HEK293T (cell line): ENCODE measurements at regions not wholly inside any gene's neighbourhood (a gene's known extent, or its start where the extent isn't known, plus 50 kb on each side); places are given as distances from the start of the nearest gene placed in this dataset.

ENCODE experiments used
- CTCF ChIA-PET: fragments of 350-600 bp; formaldehyde crosslinking; extraction: SDS; loops from one replicate; lab custom pipeline; 2021; ENCODE audit warnings: antibody characterized with exemption, inconsistent platforms; lab: Yijun Ruan, JAX
- POLR2A ChIA-PET: fragments of 350-600 bp; formaldehyde crosslinking; extraction: SDS; loops from one replicate; lab custom pipeline; 2020; ENCODE audit warnings: antibody characterized with exemption, inconsistent platforms; lab: Yijun Ruan, JAX
- DNase-seq: peaks from one replicate; pipeline ENCODE4 v3.0.0; 2012; ENCODE audit warnings: mixed read lengths; ENCODE audit errors: extremely low spot score
- ARNT ChIP-seq: fragments of 450-650 bp; IDR thresholded peaks from 2 replicates; pipeline ENCODE4 v1.6.1; 2017; ENCODE audit warnings: mild to moderate bottlenecking
- BHLHE40 ChIP-seq: fragments of 450-650 bp; IDR thresholded peaks from 2 replicates; pipeline ENCODE4 v1.6.1; 2016; ENCODE audit warnings: mild to moderate bottlenecking, moderate library complexity, borderline replicate concordance
- CTBP1 ChIP-seq: fragments of 450-650 bp; IDR thresholded peaks from 2 replicates; pipeline ENCODE4 v1.6.1; 2016; ENCODE audit warnings: borderline replicate concordance
- ELF4 ChIP-seq: fragments of 450-650 bp; IDR thresholded peaks from 2 replicates; pipeline ENCODE4 v1.6.1; 2017; ENCODE audit warnings: antibody characterized with exemption
- FOXA1 ChIP-seq: fragments of 450-650 bp; IDR thresholded peaks from 2 replicates; pipeline ENCODE4 v1.6.1; 2016; ENCODE audit warnings: mild to moderate bottlenecking
- FOXK2 ChIP-seq: fragments of 450-650 bp; IDR thresholded peaks from 2 replicates; pipeline ENCODE4 v1.6.1; 2016; ENCODE audit warnings: mild to moderate bottlenecking
- FOXM1 ChIP-seq: fragments of 450-650 bp; IDR thresholded peaks from 2 replicates; pipeline ENCODE4 v1.6.1; 2017; ENCODE audit warnings: mild to moderate bottlenecking, borderline replicate concordance
- HDGF ChIP-seq: fragments of 450-650 bp; IDR thresholded peaks from 2 replicates; pipeline ENCODE4 v1.6.1; 2017; ENCODE audit warnings: antibody characterized with exemption, borderline replicate concordance
- L3MBTL2 ChIP-seq: fragments of 450-650 bp; conservative IDR thresholded peaks from 2 replicates; pipeline ENCODE4 v1.6.1; 2016; ENCODE audit warnings: mild to moderate bottlenecking
- LEF1 ChIP-seq: fragments of 450-650 bp; IDR thresholded peaks from 2 replicates; pipeline ENCODE4 v1.6.1; 2017; ENCODE audit warnings: mild to moderate bottlenecking, borderline replicate concordance
- NFRKB ChIP-seq: fragments of 450-650 bp; IDR thresholded peaks from 2 replicates; pipeline ENCODE4 v1.6.1; 2016; ENCODE audit warnings: mild to moderate bottlenecking, moderate library complexity
- PKNOX1 ChIP-seq: fragments of 450-650 bp; IDR thresholded peaks from 2 replicates; pipeline ENCODE4 v1.6.1; 2016
- SP1 ChIP-seq: fragments of 450-650 bp; IDR thresholded peaks from 2 replicates; pipeline ENCODE4 v1.6.1; 2017
- SUZ12 ChIP-seq: fragments of 450-650 bp; IDR thresholded peaks from 2 replicates; pipeline ENCODE4 v1.6.1; 2016; ENCODE audit warnings: mild to moderate bottlenecking
- TARDBP ChIP-seq: fragments of 450-650 bp; IDR thresholded peaks from 2 replicates; pipeline ENCODE4 v1.6.1; 2016
- ZNF384 ChIP-seq: fragments of 450-650 bp; IDR thresholded peaks from 2 replicates; pipeline ENCODE4 v1.6.1; 2016

DNA sequence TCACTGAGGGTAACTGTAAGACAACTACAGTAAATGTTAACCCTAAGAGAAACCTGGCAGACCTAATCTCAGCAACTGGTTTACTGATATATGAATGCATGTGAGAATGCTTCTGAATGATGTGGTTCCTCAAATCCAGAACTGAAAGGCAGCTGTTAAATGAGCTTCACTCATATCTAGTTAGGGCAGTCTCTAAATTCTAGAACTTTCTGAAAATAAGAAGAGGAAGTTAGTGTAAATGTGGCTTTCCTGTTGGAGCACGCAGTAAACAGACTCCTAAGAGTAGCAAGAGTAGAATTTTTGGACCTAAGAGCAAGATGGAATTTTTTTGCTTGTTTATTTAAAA, 117.9 kb upstream of the KCNN2 start:
- DNase-seq: no peak
- TF ChIP-seq CTBP1: no peak
- no peak for TF ChIP-seq NFRKB
- no peak for TF ChIP-seq HDGF
- no peak for TF ChIP-seq ARNT
- no peak for TF ChIP-seq BHLHE40
- no peak for TF ChIP-seq ZNF384
- no peak for TF ChIP-seq TARDBP
- TF ChIP-seq SP1: no peak
- TF ChIP-seq ELF4: no peak
- no peak for TF ChIP-seq LEF1
- no peak for TF ChIP-seq SUZ12
- TF ChIP-seq FOXM1: no peak
- TF ChIP-seq FOXK2: no peak
- no peak for TF ChIP-seq PKNOX1
- no peak for TF ChIP-seq L3MBTL2
- TF ChIP-seq FOXA1: no peak
- ChIA-PET POLR2A (no interaction called here), CTCF (no interaction called here)

DNA sequence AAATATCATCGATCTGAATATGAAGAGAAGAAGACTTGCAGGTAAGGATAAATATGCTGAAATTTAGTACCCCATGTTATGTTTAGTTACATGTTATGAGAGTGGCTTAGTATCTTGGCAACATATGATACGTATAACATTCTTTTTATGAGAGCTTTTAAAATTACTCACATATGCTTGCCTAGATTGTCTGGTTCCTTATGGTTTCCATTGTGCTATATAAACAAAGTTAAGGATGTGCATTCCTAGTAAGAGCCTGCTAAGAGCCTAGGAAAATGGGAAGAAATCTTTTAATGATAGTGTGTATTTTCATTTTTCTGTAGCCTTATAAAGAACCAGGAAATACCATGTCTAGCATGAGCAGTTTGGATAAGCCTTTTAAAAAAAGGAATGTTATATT, 112.0 kb upstream of the KCNN2 start:
- POLR2A ChIA-PET: no interaction called here
- DNase-seq: no peak
- TF ChIP-seq L3MBTL2 (no peak), CTBP1 (no peak), PKNOX1 (no peak), FOXA1 (no peak), LEF1 (no peak), FOXM1 (no peak), SUZ12 (no peak)
- CTCF ChIA-PET: no interaction called here

- ChIA-PET CTCF (no interaction called here), POLR2A (no interaction called here)
- no peak for DNase-seq
- no peak for TF ChIP-seq SP1
- TF ChIP-seq LEF1: no peak
- no peak for TF ChIP-seq TARDBP
- TF ChIP-seq BHLHE40: no peak
- no peak for TF ChIP-seq L3MBTL2
- no peak for TF ChIP-seq FOXA1
- TF ChIP-seq NFRKB: no peak
- TF ChIP-seq FOXK2: no peak
- TF ChIP-seq SUZ12: no peak
- TF ChIP-seq HDGF: no peak
- no peak for TF ChIP-seq ARNT
- no peak for TF ChIP-seq FOXM1
- TF ChIP-seq ZNF384: no peak
- no peak for TF ChIP-seq ELF4
- no peak for TF ChIP-seq CTBP1
- TF ChIP-seq PKNOX1: no peak
Measured at GRCh38 chr5:114250536-114250935, 111.3 kb upstream of the KCNN2 start.

DNA sequence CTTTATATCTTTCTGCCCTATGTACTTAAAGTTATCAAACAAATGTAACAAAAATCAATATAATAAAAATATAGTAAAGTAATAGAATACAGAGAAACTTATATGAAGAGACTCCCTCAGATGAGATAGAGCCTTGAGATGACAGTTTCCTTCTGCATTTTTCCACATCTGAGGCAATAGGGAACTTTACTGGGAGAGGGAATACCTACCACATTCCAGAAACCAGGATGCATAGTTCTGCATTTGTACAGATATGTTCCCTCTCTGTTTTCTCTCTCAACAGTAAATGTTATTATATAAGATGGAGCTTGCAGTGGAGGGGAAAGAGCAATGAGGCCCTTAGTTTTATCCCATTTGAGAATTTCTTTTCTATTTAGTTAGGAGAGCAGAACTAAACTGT, 109.6 kb upstream of the KCNN2 start:
- POLR2A ChIA-PET: no interaction called here
- CTCF ChIA-PET: no interaction called here
- DNase-seq: no peak
- no peak for TF ChIP-seq SUZ12
- TF ChIP-seq HDGF: no peak
- no peak for TF ChIP-seq ZNF384
- TF ChIP-seq FOXM1: no peak
- TF ChIP-seq FOXA1: no peak
- no peak for TF ChIP-seq ELF4
- no peak for TF ChIP-seq SP1
- TF ChIP-seq ARNT: no peak
- no peak for TF ChIP-seq CTBP1
- no peak for TF ChIP-seq PKNOX1
- TF ChIP-seq TARDBP: no peak
- no peak for TF ChIP-seq BHLHE40
- TF ChIP-seq LEF1: no peak
- TF ChIP-seq NFRKB: no peak

GRCh38 chr5:114255260-114255659, 106.6 kb upstream of the KCNN2 start:
- ChIA-PET CTCF (no interaction called here), POLR2A (no interaction called here)
- no peak for TF ChIP-seq ARNT
- no peak for TF ChIP-seq FOXK2
- no peak for TF ChIP-seq ZNF384
- TF ChIP-seq LEF1: no peak
- no peak for TF ChIP-seq L3MBTL2
- TF ChIP-seq SP1: no peak
- TF ChIP-seq FOXA1: no peak
- no peak for TF ChIP-seq CTBP1
- no peak for TF ChIP-seq TARDBP
- TF ChIP-seq FOXM1: no peak
- no peak for TF ChIP-seq BHLHE40
- TF ChIP-seq ELF4: no peak
- no peak for TF ChIP-seq SUZ12
- DNase-seq: no peak

DNA sequence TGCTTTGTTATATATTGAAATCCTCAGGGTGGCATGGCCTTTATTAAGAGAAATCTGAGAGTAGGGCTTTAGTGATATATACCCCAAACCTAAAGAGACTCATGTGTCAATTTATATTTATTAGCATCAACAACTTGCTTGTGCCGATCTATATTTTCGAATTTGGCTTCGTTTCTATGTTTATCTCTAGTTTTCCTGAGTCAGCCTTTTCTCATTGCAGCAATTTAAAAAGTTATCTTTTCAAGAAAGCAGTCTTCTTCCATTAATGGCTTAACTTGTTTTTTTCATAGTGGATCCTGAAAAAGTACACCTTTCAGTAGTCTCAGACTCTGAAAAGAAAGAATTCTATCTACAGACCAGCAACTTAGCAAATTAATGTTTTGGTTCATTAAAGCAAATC, 99.9 kb upstream of the KCNN2 start:
- no peak for TF ChIP-seq PKNOX1
- no peak for TF ChIP-seq NFRKB
- TF ChIP-seq L3MBTL2: no peak
- no peak for TF ChIP-seq TARDBP
- no peak for TF ChIP-seq LEF1
- no peak for TF ChIP-seq ZNF384
- no peak for TF ChIP-seq SUZ12
- TF ChIP-seq CTBP1: no peak
- no peak for TF ChIP-seq FOXA1
- TF ChIP-seq HDGF: no peak
- no peak for TF ChIP-seq BHLHE40
- no peak for TF ChIP-seq FOXM1
- no peak for TF ChIP-seq ELF4
- TF ChIP-seq FOXK2: no peak
- no peak for TF ChIP-seq ARNT
- no peak for TF ChIP-seq SP1
- CTCF ChIA-PET: no interaction called here
- POLR2A ChIA-PET: no interaction called here
- DNase-seq: no peak
